Erythroblast (primary cell): ENCODE measurements at regions not wholly inside any gene's neighbourhood (a gene's known extent, or its start where the extent isn't known, plus 50 kb on each side); places are given as distances from the start of the nearest gene placed in this dataset.

Experiments
- GATA1 ChIP-seq: IDR thresholded peaks from 2 replicates; pipeline ENCODE4 v1.6.1; 2011; ENCODE audit warnings: low read depth, mild to moderate bottlenecking, control low read depth, low read length, moderate library complexity
- POLR2A ChIP-seq: IDR thresholded peaks from 2 replicates; pipeline ENCODE4 v1.6.1; 2011; ENCODE audit warnings: mild to moderate bottlenecking, low read length

- no peak for TF ChIP-seq POLR2A
- TF ChIP-seq GATA1, result no peak
These were observed 120.4 kb upstream of the MEF2A start for GRCh38 chr15:99445272-99445850.
